ENCODE measurements at regions not wholly inside any gene's neighbourhood (a gene's known extent, or its start where the extent isn't known, plus 50 kb on each side); places are given as distances from the start of the nearest gene placed in this dataset.

DNA sequence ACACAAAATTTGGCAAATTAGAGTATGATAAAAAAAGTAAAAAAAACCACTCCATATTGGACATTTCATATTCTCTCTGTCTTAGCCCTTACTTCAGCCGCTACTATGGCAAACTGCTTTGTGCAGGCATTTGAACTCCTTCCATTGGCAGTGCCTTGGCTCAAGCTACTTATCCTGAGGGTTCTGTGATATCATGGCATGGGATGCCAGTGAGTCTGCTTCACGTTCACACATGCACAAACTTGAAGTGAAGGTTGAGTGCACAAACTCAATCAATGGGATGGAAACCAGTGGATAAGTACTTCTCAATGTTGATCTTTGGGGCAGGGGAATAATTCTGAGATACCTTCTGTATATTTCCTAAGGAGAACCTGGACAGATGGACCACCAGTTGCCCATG lies 117.2 kb downstream of the IL20RB start:
- Histone ChIP-seq H3K4me3 (no peak overlapping the region), H3K9me3 (no peaks in the 10 kb centered on the region), H3K27me3 (peaks cover 13% of the 10 kb centered on the region), H3K4me1 (no peaks in the 10 kb centered on the region), H3K27ac (no peak overlapping the region), H3K36me3 (no peaks in the 10 kb centered on the region)
- TF ChIP-seq POLR2AphosphoS5 (IDR thresholded peaks at IDR 0.05): no peak
- TF ChIP-seq EP300 (IDR thresholded peaks at IDR 0.05): no peak
- TF ChIP-seq POLR2A (IDR thresholded peaks at IDR 0.05): no peak
- TF ChIP-seq, protein P1, sequence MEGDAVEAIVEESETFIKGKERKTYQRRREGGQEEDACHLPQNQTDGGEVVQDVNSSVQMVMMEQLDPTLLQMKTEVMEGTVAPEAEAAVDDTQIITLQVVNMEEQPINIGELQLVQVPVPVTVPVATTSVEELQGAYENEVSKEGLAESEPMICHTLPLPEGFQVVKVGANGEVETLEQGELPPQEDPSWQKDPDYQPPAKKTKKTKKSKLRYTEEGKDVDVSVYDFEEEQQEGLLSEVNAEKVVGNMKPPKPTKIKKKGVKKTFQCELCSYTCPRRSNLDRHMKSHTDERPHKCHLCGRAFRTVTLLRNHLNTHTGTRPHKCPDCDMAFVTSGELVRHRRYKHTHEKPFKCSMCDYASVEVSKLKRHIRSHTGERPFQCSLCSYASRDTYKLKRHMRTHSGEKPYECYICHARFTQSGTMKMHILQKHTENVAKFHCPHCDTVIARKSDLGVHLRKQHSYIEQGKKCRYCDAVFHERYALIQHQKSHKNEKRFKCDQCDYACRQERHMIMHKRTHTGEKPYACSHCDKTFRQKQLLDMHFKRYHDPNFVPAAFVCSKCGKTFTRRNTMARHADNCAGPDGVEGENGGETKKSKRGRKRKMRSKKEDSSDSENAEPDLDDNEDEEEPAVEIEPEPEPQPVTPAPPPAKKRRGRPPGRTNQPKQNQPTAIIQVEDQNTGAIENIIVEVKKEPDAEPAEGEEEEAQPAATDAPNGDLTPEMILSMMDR (IDR thresholded peaks at IDR 0.05): no peak
- 73 to 79% methylated on average over 1 to 2 of the region's 2 CpGs for WGBS, 2 donors (ENCODE audit: low coverage in 1 of 2)
- ATAC-seq: no peak

DNA sequence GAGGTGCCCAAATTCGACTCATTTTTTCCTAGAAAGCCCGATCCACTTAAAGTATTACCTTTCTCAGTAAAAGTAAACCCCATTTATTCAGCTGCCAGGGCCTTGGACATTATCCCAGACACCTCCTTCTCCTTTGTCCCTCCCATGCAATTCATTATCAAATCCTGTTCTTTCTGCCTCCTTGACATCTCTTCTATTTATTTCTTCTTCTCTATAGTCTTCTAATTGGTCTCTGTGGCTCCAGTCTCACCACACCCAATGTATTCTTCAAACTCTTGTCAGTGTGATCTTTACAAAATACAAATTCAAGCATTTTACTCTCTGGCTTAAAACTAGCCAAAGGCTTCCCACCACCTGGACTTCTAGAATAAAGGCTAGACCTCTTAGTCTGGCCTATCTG lies 120.3 kb downstream of the IL20RB start:
- no peak for TF ChIP-seq EP300 (IDR thresholded peaks at IDR 0.05)
- no peak for TF ChIP-seq POLR2AphosphoS5 (IDR thresholded peaks at IDR 0.05)
- TF ChIP-seq, protein P1 (IDR thresholded peaks at IDR 0.05): no peak
- TF ChIP-seq POLR2A (IDR thresholded peaks at IDR 0.05): no peak
- 43 to 77% methylated on average over 2 of the region's 2 CpGs for WGBS, 2 donors (ENCODE audit: low coverage in 1 of 2)
- Histone ChIP-seq H3K27ac (no peak overlapping the region), H3K27me3 (peaks cover 13% of the 10 kb centered on the region), H3K4me3 (no peak overlapping the region), H3K4me1 (no peaks in the 10 kb centered on the region), H3K36me3 (no peaks in the 10 kb centered on the region), H3K9me3 (no peaks in the 10 kb centered on the region)
- ATAC-seq: no peak

DNA sequence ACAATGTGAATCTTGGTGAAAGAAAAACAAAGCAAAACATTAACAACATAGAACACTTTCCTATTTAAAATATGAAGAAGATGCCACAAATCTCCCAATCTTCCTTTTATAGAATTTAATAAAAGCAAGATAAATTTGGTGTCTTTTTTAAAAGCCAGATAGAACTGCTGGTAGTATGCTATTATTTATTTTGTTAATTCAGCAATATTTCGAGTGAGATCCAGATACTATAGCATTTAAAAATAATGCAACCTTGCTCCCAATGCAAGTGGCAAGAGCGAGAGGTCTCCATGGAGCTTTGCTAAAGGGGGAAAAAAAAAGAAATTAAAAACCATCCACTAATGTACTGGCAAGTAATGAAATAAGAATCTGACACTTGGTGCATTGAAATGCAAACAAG lies 121.8 kb downstream of the IL20RB start:
- TF ChIP-seq EP300 (IDR thresholded peaks at IDR 0.05) (no peak), POLR2A (IDR thresholded peaks at IDR 0.05) (no peak), POLR2AphosphoS5 (IDR thresholded peaks at IDR 0.05) (no peak)
- TF ChIP-seq, protein P1 (IDR thresholded peaks at IDR 0.05): no peak
- H3K4me1 ChIP-seq: no peaks in the 10 kb centered on the region
- peaks cover 16% of the 10 kb centered on the region for H3K27me3 ChIP-seq
- 69 to 88% methylated on average over 2 of the region's 2 CpGs for WGBS, 2 donors (ENCODE audit: low coverage in 1 of 2)
- H3K4me3 ChIP-seq: no peak overlapping the region
- no peaks in the 10 kb centered on the region for H3K36me3 ChIP-seq
- no peaks in the 10 kb centered on the region for H3K9me3 ChIP-seq
- H3K27ac ChIP-seq: no peak overlapping the region
- ATAC-seq: no peak

DNA sequence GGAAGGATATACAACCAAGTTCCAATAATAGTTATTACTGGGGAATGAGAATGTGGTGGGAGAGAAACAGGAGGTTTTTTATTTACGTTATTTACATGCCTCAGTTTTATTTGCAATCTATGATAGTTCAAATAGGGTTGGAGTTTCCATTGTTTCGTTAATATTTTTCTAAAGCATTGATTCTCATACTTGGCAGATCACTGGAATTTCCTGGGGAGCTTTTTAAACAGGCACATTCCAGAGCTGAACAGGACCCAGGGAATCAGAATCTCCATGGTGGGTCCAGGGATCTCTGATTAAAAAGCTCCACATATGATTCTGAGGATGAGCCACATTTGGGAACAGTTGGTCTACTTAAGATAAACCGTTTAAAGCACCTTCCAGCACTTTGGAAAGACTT lies 123.9 kb downstream of the IL20RB start:
- no peak for TF ChIP-seq POLR2A (IDR thresholded peaks at IDR 0.05)
- no peak for TF ChIP-seq EP300 (IDR thresholded peaks at IDR 0.05)
- TF ChIP-seq, protein P1 (IDR thresholded peaks at IDR 0.05): no peak
- TF ChIP-seq POLR2AphosphoS5 (IDR thresholded peaks at IDR 0.05): no peak
- WGBS, 2 donors (ENCODE audit: low coverage in 1 of 2): 71 to 74% methylated on average over 3 of the region's 3 CpGs
- Histone ChIP-seq H3K4me1 (no peaks in the 10 kb centered on the region), H3K27me3 (peaks cover 22% of the 10 kb centered on the region), H3K36me3 (no peaks in the 10 kb centered on the region), H3K27ac (no peak overlapping the region), H3K4me3 (no peak overlapping the region), H3K9me3 (no peaks in the 10 kb centered on the region)
- no peak for ATAC-seq

DNA sequence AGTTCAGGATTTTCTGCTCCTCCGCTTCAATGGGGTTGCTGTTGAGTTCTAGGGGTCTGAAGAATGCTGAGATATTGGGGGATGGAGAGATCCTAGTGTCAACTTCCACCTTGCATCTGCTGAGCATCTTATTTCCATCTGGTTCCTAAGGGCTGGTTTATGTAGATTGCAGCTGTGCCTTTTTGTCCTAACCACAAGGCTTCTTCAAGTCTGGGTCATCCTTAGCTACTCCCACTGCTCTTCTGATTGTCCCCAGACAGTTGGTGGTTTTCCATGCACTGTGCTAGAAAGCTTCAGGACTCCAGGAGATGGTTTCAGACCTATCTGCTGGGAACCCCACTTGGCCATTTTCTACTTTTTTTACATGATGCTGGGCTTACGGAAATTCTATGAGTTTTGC lies 125.0 kb downstream of the IL20RB start:
- WGBS, 2 donors (ENCODE audit: low coverage in 1 of 2): 82 to 89% methylated on average over 1 to 2 of the region's 2 CpGs
- no peak overlapping the region for H3K27ac ChIP-seq
- TF ChIP-seq EP300 (IDR thresholded peaks at IDR 0.05) (no peak), POLR2AphosphoS5 (IDR thresholded peaks at IDR 0.05) (no peak), POLR2A (IDR thresholded peaks at IDR 0.05) (no peak)
- TF ChIP-seq, protein P1 (IDR thresholded peaks at IDR 0.05): no peak
- no peaks in the 10 kb centered on the region for H3K4me1 ChIP-seq
- H3K4me3 ChIP-seq: no peak overlapping the region
- H3K27me3 ChIP-seq: peaks cover 17% of the 10 kb centered on the region
- no peaks in the 10 kb centered on the region for H3K9me3 ChIP-seq
- H3K36me3 ChIP-seq: no peaks in the 10 kb centered on the region
- no peak for ATAC-seq

Measured in gastroesophageal sphincter (tissue), 4 donors.